ENCODE measurements at regions not wholly inside any gene's neighbourhood (a gene's known extent, or its start where the extent isn't known, plus 50 kb on each side); places are given as distances from the start of the nearest gene placed in this dataset.
"Not testable (repeated sequence)": the region's sequence is repeated elsewhere in the genome, so short reads cannot be mapped to it uniquely, and the experiment has no call there.

DNA sequence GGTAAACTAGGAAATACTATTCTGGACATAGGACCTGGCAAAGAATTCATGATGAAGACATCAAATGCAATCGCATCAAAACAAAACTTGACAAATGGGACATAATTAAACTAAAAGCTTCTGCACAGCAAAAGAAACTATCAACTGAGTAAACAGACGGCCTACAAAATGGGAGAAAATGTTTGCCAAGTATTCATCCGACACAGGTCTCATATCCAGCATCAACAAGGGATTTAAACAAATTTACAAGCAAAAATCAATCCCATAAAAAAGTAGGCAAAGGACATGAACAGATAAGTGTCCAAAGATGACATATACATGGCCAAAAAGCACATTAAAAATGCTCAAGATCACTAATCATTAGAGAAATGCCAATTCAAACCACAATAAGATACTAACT lies 1088.9 kb downstream of the NAALADL2 start:
- Mint-ChIP-seq H3K27ac (ENCODE audit: unreplicated experiment) (no peak overlapping the region), H3K27me3 (ENCODE audit: unreplicated experiment) (no peaks in the 10 kb centered on the region), H3K36me3 (ENCODE audit: unreplicated experiment) (peaks cover 11% of the 10 kb centered on the region), H3K4me3 (ENCODE audit: unreplicated experiment) (no peak overlapping the region), H3K4me1 (ENCODE audit: low read depth, unreplicated experiment) (no peaks in the 10 kb centered on the region), H3K9me3 (ENCODE audit: unreplicated experiment) (peaks cover 9% of the 10 kb centered on the region)
- TF ChIP-seq, protein P1, sequence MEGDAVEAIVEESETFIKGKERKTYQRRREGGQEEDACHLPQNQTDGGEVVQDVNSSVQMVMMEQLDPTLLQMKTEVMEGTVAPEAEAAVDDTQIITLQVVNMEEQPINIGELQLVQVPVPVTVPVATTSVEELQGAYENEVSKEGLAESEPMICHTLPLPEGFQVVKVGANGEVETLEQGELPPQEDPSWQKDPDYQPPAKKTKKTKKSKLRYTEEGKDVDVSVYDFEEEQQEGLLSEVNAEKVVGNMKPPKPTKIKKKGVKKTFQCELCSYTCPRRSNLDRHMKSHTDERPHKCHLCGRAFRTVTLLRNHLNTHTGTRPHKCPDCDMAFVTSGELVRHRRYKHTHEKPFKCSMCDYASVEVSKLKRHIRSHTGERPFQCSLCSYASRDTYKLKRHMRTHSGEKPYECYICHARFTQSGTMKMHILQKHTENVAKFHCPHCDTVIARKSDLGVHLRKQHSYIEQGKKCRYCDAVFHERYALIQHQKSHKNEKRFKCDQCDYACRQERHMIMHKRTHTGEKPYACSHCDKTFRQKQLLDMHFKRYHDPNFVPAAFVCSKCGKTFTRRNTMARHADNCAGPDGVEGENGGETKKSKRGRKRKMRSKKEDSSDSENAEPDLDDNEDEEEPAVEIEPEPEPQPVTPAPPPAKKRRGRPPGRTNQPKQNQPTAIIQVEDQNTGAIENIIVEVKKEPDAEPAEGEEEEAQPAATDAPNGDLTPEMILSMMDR (IDR thresholded peaks at IDR 0.05; ENCODE audit: partially characterized antibody, unreplicated experiment) = no peak
- no peak for DNase-seq

- Mint-ChIP-seq H3K9me3 (ENCODE audit: unreplicated experiment) (peaks cover 7% of the 10 kb centered on the region), H3K27me3 (ENCODE audit: unreplicated experiment) (peaks cover 6% of the 10 kb centered on the region), H3K4me1 (ENCODE audit: low read depth, unreplicated experiment) (peaks cover 7% of the 10 kb centered on the region), H3K27ac (ENCODE audit: unreplicated experiment) (peak overlapping the region; percentile 38), H3K4me3 (ENCODE audit: unreplicated experiment) (no peak overlapping the region), H3K36me3 (ENCODE audit: unreplicated experiment) (peaks cover 17% of the 10 kb centered on the region)
- DNase-seq = peak; percentile 31
- TF ChIP-seq, protein P1 (IDR thresholded peaks at IDR 0.05; ENCODE audit: partially characterized antibody, unreplicated experiment) = peak; percentile 76
These were observed 1082.2 kb downstream of the NAALADL2 start for GRCh38 chr3:175941352-175941751.

- H3K27ac Mint-ChIP-seq (ENCODE audit: unreplicated experiment) = peak overlapping the region; percentile 38
- peaks cover 7% of the 10 kb centered on the region for H3K4me1 Mint-ChIP-seq (ENCODE audit: low read depth, unreplicated experiment)
These were observed 1081.7 kb downstream of the NAALADL2 start for GRCh38 chr3:175940881-175941280.

DNA sequence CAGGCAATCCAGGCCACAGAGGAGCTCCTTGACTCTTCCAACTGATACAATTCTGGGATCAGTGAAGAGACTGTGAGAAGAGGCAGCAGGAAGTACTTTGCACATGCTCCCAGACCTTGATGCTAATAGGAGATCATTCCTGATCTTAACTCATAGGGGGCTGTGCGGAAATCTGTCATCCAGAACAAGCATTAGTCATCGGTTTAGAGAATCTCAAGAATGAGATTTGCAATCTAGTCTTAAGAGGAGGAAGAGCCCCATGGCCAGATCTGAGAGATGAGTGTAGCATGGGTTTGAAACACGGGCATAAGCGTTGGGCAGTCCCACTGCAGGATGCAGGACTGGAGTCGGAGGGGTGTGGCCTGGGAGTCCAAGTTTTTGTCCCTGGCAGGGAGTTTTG lies 1081.1 kb downstream of the NAALADL2 start:
- H3K27ac Mint-ChIP-seq (ENCODE audit: unreplicated experiment) = peak overlapping the region; percentile 10
- H3K36me3 Mint-ChIP-seq (ENCODE audit: unreplicated experiment) = peaks cover 15% of the 10 kb centered on the region
- DNase-seq = no peak
- H3K9me3 Mint-ChIP-seq (ENCODE audit: unreplicated experiment) = peaks cover 9% of the 10 kb centered on the region
- TF ChIP-seq, protein P1 (IDR thresholded peaks at IDR 0.05; ENCODE audit: partially characterized antibody, unreplicated experiment) = no peak
- H3K4me3 Mint-ChIP-seq (ENCODE audit: unreplicated experiment) = no peak overlapping the region
- peaks cover 6% of the 10 kb centered on the region for H3K27me3 Mint-ChIP-seq (ENCODE audit: unreplicated experiment)
- peaks cover 7% of the 10 kb centered on the region for H3K4me1 Mint-ChIP-seq (ENCODE audit: low read depth, unreplicated experiment)

More at GRCh38 chr3:175940881-175941280, 1081.7 kb downstream of the NAALADL2 start:
- H3K36me3 Mint-ChIP-seq (ENCODE audit: unreplicated experiment) = peaks cover 13% of the 10 kb centered on the region
- H3K4me3 Mint-ChIP-seq (ENCODE audit: unreplicated experiment) = no peak overlapping the region
- TF ChIP-seq, protein P1 (IDR thresholded peaks at IDR 0.05; ENCODE audit: partially characterized antibody, unreplicated experiment) = no peak
- peaks cover 6% of the 10 kb centered on the region for H3K9me3 Mint-ChIP-seq (ENCODE audit: unreplicated experiment)
- peak; percentile 58 for DNase-seq
- H3K27me3 Mint-ChIP-seq (ENCODE audit: unreplicated experiment) = peaks cover 6% of the 10 kb centered on the region

DNA sequence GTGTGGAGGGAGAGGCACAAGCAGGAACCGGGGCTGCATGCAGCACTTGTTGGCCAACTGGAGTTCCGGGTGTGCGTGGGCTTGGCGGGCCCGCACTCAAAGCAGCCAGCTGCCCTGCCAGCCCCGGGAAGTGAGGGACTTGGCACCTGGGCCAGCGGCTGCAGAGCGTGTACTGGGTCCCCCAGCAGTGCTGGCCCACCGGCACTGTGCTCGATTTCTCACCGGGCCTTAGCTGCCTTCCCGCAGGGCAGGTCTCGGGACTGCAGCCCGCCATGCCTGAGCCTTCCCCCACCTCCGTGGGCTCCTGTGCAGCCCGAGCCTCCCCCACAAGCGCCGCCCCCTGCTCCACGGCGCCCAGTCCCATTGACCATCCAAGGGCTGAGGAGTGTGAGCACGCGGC lies 1078.2 kb downstream of the NAALADL2 start:
- H3K27ac Mint-ChIP-seq (ENCODE audit: unreplicated experiment); DNase-seq; H3K4me1 Mint-ChIP-seq (ENCODE audit: low read depth, unreplicated experiment); H3K4me3 Mint-ChIP-seq (ENCODE audit: unreplicated experiment); H3K9me3 Mint-ChIP-seq (ENCODE audit: unreplicated experiment); H3K27me3 Mint-ChIP-seq (ENCODE audit: unreplicated experiment): not testable (repeated sequence)
- peaks cover 14% of the 10 kb centered on the region for H3K36me3 Mint-ChIP-seq (ENCODE audit: unreplicated experiment)

Data from glutamatergic neuron (in vitro differentiated cells).